C1 segment of cervical spinal cord (tissue), 14 donors: ENCODE measurements at regions not wholly inside any gene's neighbourhood (a gene's known extent, or its start where the extent isn't known, plus 50 kb on each side); places are given as distances from the start of the nearest gene placed in this dataset.

ENCODE experiments used
- DNase-seq, 14 donors: peaks; one replicate each; lab custom pipeline; 2025; lab: John Stamatoyannopoulos, UW

- DNase-seq = no peak
These were observed 118.3 kb upstream of the SHH start for GRCh38 chr7:155930527-155930926.

- DNase-seq = no peak
These were observed 117.8 kb upstream of the SHH start for GRCh38 chr7:155930061-155930460.

- no peak for DNase-seq
These were observed 116.3 kb upstream of the SHH start for GRCh38 chr7:155928583-155928982.

- no peak for DNase-seq
These were observed 115.6 kb upstream of the SHH start for GRCh38 chr7:155927905-155928304.

- DNase-seq = no peak
These were observed 113.4 kb upstream of the SHH start for GRCh38 chr7:155925682-155926081.

GRCh38 chr7:155922067-155922816 lies 110.0 kb upstream of the SHH start:
- no peak for DNase-seq

- no peak for DNase-seq
These were observed 109.5 kb upstream of the SHH start for GRCh38 chr7:155921804-155922066.

GRCh38 chr7:155921086-155921803 lies 109.0 kb upstream of the SHH start:
- no peak for DNase-seq

GRCh38 chr7:155920068-155920461 lies 107.8 kb upstream of the SHH start:
- DNase-seq = no peak

- DNase-seq = no peak
These were observed 107.3 kb upstream of the SHH start for GRCh38 chr7:155919391-155920067.

GRCh38 chr7:155918720-155919390 lies 106.6 kb upstream of the SHH start:
- DNase-seq = no peak

GRCh38 chr7:155917836-155918430 lies 105.7 kb upstream of the SHH start:
- DNase-seq = no peak

GRCh38 chr7:155916926-155917655 lies 104.8 kb upstream of the SHH start:
- DNase-seq = no peak

GRCh38 chr7:155914341-155914740 lies 102.1 kb upstream of the SHH start:
- DNase-seq = no peak

- no peak for DNase-seq
These were observed 101.5 kb upstream of the SHH start for GRCh38 chr7:155913719-155914118.

GRCh38 chr7:155913291-155913690 lies 101.0 kb upstream of the SHH start:
- DNase-seq = no peak

- no peak for DNase-seq
These were observed 99.3 kb upstream of the SHH start for GRCh38 chr7:155911471-155912105.

GRCh38 chr7:155908385-155908784 lies 96.1 kb upstream of the SHH start:
- no peak for DNase-seq

- DNase-seq = no peak
These were observed 95.4 kb upstream of the SHH start for GRCh38 chr7:155907450-155908200.

GRCh38 chr7:155901176-155901575 lies 88.9 kb upstream of the SHH start:
- DNase-seq = no peak
